ENCODE measurements at regions not wholly inside any gene's neighbourhood (a gene's known extent, or its start where the extent isn't known, plus 50 kb on each side); places are given as distances from the start of the nearest gene placed in this dataset.

- TF ChIP-seq POLR2A (IDR thresholded peaks at IDR 0.05) (no peak), CTCF (IDR thresholded peaks at IDR 0.05) (no peak)
These were observed 314.5 kb upstream of the RGPD4 start for GRCh38 chr2:107511970-107512789.

All from esophagus squamous epithelium (tissue), 4 donors.